ENCODE measurements at regions not wholly inside any gene's neighbourhood (a gene's known extent, or its start where the extent isn't known, plus 50 kb on each side); places are given as distances from the start of the nearest gene placed in this dataset.

GRCh38 chr3:170765419-170766078 lies 104.4 kb downstream of the RPL22L1 start:
- H3K4me1 Mint-ChIP-seq, result no peaks in the 10 kb centered on the region
- no peak overlapping the region for H3K27ac Mint-ChIP-seq
- TF ChIP-seq CTCF (IDR thresholded peaks at IDR 0.05), result no peak
- Histone ChIP-seq H2AFZ (ENCODE audit: insufficient read depth, low read depth, low read length, poor library complexity, severe bottlenecking) (no peak overlapping the region), H3K9ac (ENCODE audit: insufficient read depth, low read length, poor library complexity, severe bottlenecking) (no peak overlapping the region), H4K20me1 (ENCODE audit: insufficient read depth, low read length) (no peaks in the 10 kb centered on the region), H3K9me3 (replicated peaks in 1 of 2; ENCODE audit: control insufficient read depth in 1 of 2, insufficient read depth in 1 of 2, low read length in 2 of 2) (no peaks in the 10 kb centered on the region), H3K27ac (ENCODE audit: low read depth in 1 of 2, low read length in 2 of 2) (no peak overlapping the region), H3K4me2 (replicated peaks; ENCODE audit: extremely low read depth, low read length, poor library complexity, severe bottlenecking) (no peak overlapping the region), H3K36me3 (replicated peaks in 1 of 2; ENCODE audit: control insufficient read depth in 1 of 2, insufficient read depth in 2 of 2, low read length in 2 of 2) (no peaks in the 10 kb centered on the region), H3K27me3 (ENCODE audit: control insufficient read depth in 2 of 2, insufficient read depth in 2 of 2, low read length in 2 of 2) (no peaks in the 10 kb centered on the region), H3K4me3 (replicated peaks in 1 of 3; ENCODE audit: low read depth in 2 of 3, low read length in 3 of 3) (no peak overlapping the region), H3K4me1 (ENCODE audit: control insufficient read depth in 1 of 2, insufficient read depth in 2 of 2, low read length in 2 of 2) (no peaks in the 10 kb centered on the region), H3K79me2 (ENCODE audit: insufficient read depth, low read length) (no peaks in the 10 kb centered on the region)
- H3K27me3 Mint-ChIP-seq (ENCODE audit: low read depth in 3 of 3), result peaks cover 0 to 2% (median 1%) of the 10 kb centered on the region in 3 donors
- H3K4me3 Mint-ChIP-seq, result no peak overlapping the region
- H3K9me3 Mint-ChIP-seq, result peaks cover 0 to 2% (median 0%) of the 10 kb centered on the region in 7 donors
- H3K36me3 Mint-ChIP-seq, result no peaks in the 10 kb centered on the region
- DNase-seq, result no peak
- 84% methylated on average over 3 of the region's 4 CpGs for WGBS (ENCODE audit: insufficient coverage)
- intact Hi-C loops (cut with micrococcal nuclease), result no loop called here

DNA sequence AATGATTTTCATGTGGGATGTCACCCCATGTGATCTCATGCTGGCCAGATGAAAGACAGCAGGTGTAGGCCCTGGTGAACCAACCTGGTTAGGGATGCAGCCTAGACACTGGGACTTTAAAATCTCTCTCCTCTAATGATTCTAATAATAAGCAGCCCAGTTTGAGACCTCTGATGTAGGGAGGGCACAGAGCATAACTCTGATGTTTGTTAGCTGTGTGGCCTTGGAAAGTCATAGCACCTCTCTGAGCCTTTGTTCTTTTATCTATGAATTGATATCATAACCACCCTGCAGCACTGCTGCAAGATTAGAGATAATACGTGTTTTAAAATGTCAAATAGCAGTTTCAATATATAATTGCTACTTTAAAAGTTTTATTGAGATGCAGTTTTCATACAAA lies 106.0 kb downstream of the RPL22L1 start:
- Mint-ChIP-seq H3K4me1 (no peaks in the 10 kb centered on the region), H3K27ac (no peak overlapping the region), H3K36me3 (no peaks in the 10 kb centered on the region), H3K9me3 (peaks cover 0 to 3% (median 0%) of the 10 kb centered on the region in 7 donors), H3K4me3 (no peak overlapping the region), H3K27me3 (ENCODE audit: low read depth in 3 of 3) (peaks cover 0 to 3% (median 2%) of the 10 kb centered on the region in 3 donors)
- Histone ChIP-seq H3K9me3 (replicated peaks in 1 of 2; ENCODE audit: control insufficient read depth in 1 of 2, insufficient read depth in 1 of 2, low read length in 2 of 2) (no peaks in the 10 kb centered on the region), H3K4me1 (ENCODE audit: control insufficient read depth in 1 of 2, insufficient read depth in 2 of 2, low read length in 2 of 2) (no peaks in the 10 kb centered on the region), H3K79me2 (ENCODE audit: insufficient read depth, low read length) (no peaks in the 10 kb centered on the region), H3K9ac (ENCODE audit: insufficient read depth, low read length, poor library complexity, severe bottlenecking) (no peak overlapping the region), H3K27me3 (ENCODE audit: control insufficient read depth in 2 of 2, insufficient read depth in 2 of 2, low read length in 2 of 2) (no peaks in the 10 kb centered on the region), H3K27ac (ENCODE audit: low read depth in 1 of 2, low read length in 2 of 2) (no peak overlapping the region), H3K4me3 (replicated peaks in 1 of 3; ENCODE audit: low read depth in 2 of 3, low read length in 3 of 3) (no peak overlapping the region), H3K4me2 (replicated peaks; ENCODE audit: extremely low read depth, low read length, poor library complexity, severe bottlenecking) (no peak overlapping the region), H3K36me3 (replicated peaks in 1 of 2; ENCODE audit: control insufficient read depth in 1 of 2, insufficient read depth in 2 of 2, low read length in 2 of 2) (no peaks in the 10 kb centered on the region), H4K20me1 (ENCODE audit: insufficient read depth, low read length) (no peaks in the 10 kb centered on the region), H2AFZ (ENCODE audit: insufficient read depth, low read depth, low read length, poor library complexity, severe bottlenecking) (no peak overlapping the region)
- DNase-seq, result no peak
- TF ChIP-seq CTCF (IDR thresholded peaks at IDR 0.05), result no peak
- WGBS (ENCODE audit: insufficient coverage), result no CpG with 5 or more reads among the region's 1 CpG
- intact Hi-C loops (cut with micrococcal nuclease), result no loop called here
